ENCODE measurements at regions not wholly inside any gene's neighbourhood (a gene's known extent, or its start where the extent isn't known, plus 50 kb on each side); places are given as distances from the start of the nearest gene placed in this dataset.

DNA sequence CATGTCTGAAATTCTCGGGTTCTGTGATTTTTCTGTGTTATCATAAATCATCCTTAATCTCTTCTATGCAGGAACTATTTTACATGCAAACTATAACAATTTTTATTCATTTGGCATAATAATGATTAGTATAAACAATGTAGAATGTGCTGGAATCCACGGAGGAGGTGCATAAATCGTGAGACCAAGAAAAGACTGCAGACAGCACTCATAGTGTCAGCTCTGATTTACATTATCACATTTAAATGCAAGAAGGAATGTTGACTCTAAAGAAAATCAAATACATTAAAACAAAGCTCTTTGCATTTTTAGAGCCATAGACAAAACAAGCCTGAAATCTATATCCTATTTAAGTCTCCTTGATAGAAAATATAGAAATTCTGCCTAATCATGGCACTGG is 501.7 kb upstream of the STXBP6 start:
- 100% methylated on average over 1 of the region's 3 CpGs for WGBS

DNA sequence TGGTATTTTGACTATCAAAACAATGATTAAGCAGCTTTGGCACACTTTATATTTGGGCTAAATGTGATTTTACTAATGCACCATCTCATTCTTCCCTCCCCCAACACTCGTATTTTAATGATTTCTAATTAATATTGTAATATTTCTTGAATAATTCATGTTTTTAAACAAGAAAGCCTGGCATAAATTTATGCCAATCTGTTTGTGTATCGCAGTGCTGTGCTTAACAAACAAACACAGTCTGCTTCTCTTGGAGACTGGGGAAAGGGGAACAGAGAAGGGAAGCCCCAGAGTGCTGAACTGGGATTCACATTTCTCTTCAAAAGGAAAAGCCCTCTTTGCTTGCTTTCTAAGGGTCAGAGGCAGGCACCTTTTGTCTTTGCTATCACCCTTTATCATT is 496.9 kb upstream of the STXBP6 start:
- Histone ChIP-seq H3K4me3 (ENCODE audit: low read length) (no peak overlapping the region), H3K27ac (ENCODE audit: low read depth, low read length) (no peak overlapping the region), H3K27me3 (ENCODE audit: insufficient read depth, low read length) (no peaks in the 10 kb centered on the region), H3K9me3 (ENCODE audit: insufficient read depth, low read depth, low read length) (no peaks in the 10 kb centered on the region), H3K9ac (ENCODE audit: low read depth, low read length) (no peak overlapping the region), H3K36me3 (ENCODE audit: insufficient read depth, low read length) (no peaks in the 10 kb centered on the region), H3K4me1 (ENCODE audit: insufficient read depth, low read length) (peaks cover 5% of the 10 kb centered on the region; the same call in 1 of the 2 replicates)
- WGBS = 100% methylated on average over 1 of the region's 2 CpGs

More for the DNA sequence above, 501.7 kb upstream of the STXBP6 start:
- Histone ChIP-seq H3K4me3 (ENCODE audit: low read length) (no peak overlapping the region), H3K36me3 (ENCODE audit: insufficient read depth, low read length) (no peaks in the 10 kb centered on the region), H3K9ac (ENCODE audit: low read depth, low read length) (no peak overlapping the region), H3K27me3 (ENCODE audit: insufficient read depth, low read length) (no peaks in the 10 kb centered on the region), H3K9me3 (ENCODE audit: insufficient read depth, low read depth, low read length) (no peaks in the 10 kb centered on the region), H3K4me1 (ENCODE audit: insufficient read depth, low read length) (peaks cover 9% of the 10 kb centered on the region; the same call in 1 of the 2 replicates), H3K27ac (ENCODE audit: low read depth, low read length) (no peak overlapping the region)

DNA sequence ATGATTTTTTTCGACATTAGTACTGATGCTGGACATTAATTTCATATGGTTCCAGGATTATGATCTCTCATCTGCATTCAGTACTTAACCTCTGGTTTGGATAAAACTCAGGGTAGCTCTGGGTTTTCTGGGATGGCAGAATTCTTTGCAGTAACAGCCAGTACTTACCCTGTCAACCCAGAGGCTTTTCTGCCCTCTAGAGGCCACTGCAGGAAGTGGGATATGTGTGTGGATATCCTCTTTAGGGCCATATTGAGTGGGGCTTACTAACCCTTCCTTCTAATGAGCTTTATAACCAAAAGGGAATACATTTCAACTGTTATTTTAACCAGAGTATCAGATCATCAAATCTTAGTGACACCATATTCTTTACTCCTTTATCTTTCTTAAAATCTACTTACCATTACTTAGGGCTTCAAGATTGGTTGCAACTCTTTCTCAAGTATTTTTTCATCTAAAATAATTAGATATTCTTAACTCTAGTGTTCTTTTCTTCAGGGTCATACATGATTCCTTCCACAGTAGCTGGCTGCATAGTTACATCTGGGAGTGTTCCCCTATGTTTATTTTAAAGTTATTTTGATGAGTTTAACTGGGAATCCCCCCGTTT is 488.0 kb upstream of the STXBP6 start:
- H3K36me3 ChIP-seq (ENCODE audit: insufficient read depth, low read length) = no peaks in the 10 kb centered on the region
- H3K27me3 ChIP-seq (ENCODE audit: insufficient read depth, low read length) = no peaks in the 10 kb centered on the region

GRCh38 chr14:25526290-25526689 is 476.3 kb upstream of the STXBP6 start:
- H3K4me3 ChIP-seq (ENCODE audit: low read length) = no peak overlapping the region
- H3K4me1 ChIP-seq (ENCODE audit: insufficient read depth, low read length) = peaks cover 9% of the 10 kb centered on the region; the same call in 1 of the 2 replicates
- H3K27me3 ChIP-seq (ENCODE audit: insufficient read depth, low read length) = no peaks in the 10 kb centered on the region
- no peak overlapping the region for H3K9ac ChIP-seq (ENCODE audit: low read depth, low read length)
- no peak overlapping the region for H3K27ac ChIP-seq (ENCODE audit: low read depth, low read length)
- no peaks in the 10 kb centered on the region for H3K36me3 ChIP-seq (ENCODE audit: insufficient read depth, low read length)
- no peaks in the 10 kb centered on the region for H3K9me3 ChIP-seq (ENCODE audit: insufficient read depth, low read depth, low read length)
- 100% methylated on average over 1 of the region's 2 CpGs for WGBS

More for the DNA sequence above, 488.0 kb upstream of the STXBP6 start:
- Histone ChIP-seq H3K27ac (ENCODE audit: low read depth, low read length) (no peak overlapping the region), H3K9ac (ENCODE audit: low read depth, low read length) (no peak overlapping the region), H3K4me1 (ENCODE audit: insufficient read depth, low read length) (no peaks in the 10 kb centered on the region), H3K4me3 (ENCODE audit: low read length) (no peak overlapping the region), H3K9me3 (ENCODE audit: insufficient read depth, low read depth, low read length) (no peaks in the 10 kb centered on the region)
- 88% methylated on average over 2 of the region's 2 CpGs for WGBS

GRCh38 chr14:25522926-25523325 is 473.0 kb upstream of the STXBP6 start:
- no peak overlapping the region for H3K9ac ChIP-seq (ENCODE audit: low read depth, low read length)
- no peaks in the 10 kb centered on the region for H3K27me3 ChIP-seq (ENCODE audit: insufficient read depth, low read length)
- H3K4me3 ChIP-seq (ENCODE audit: low read length) = no peak overlapping the region
- WGBS = 79% methylated on average over 2 of the region's 2 CpGs
- no peak overlapping the region for H3K27ac ChIP-seq (ENCODE audit: low read depth, low read length)
- peaks cover 13% of the 10 kb centered on the region; the same call in 1 of the 2 replicates for H3K4me1 ChIP-seq (ENCODE audit: insufficient read depth, low read length)
- no peaks in the 10 kb centered on the region for H3K9me3 ChIP-seq (ENCODE audit: insufficient read depth, low read depth, low read length)
- no peaks in the 10 kb centered on the region for H3K36me3 ChIP-seq (ENCODE audit: insufficient read depth, low read length)

- no peaks in the 10 kb centered on the region for H3K36me3 ChIP-seq (ENCODE audit: insufficient read depth, low read length)
- no peaks in the 10 kb centered on the region for H3K9me3 ChIP-seq (ENCODE audit: insufficient read depth, low read depth, low read length)
- 89% methylated on average over 6 of the region's 6 CpGs for WGBS
- no peak overlapping the region for H3K27ac ChIP-seq (ENCODE audit: low read depth, low read length)
- no peak overlapping the region for H3K9ac ChIP-seq (ENCODE audit: low read depth, low read length)
- H3K4me1 ChIP-seq (ENCODE audit: insufficient read depth, low read length) = peaks cover 13% of the 10 kb centered on the region; the same call in 1 of the 2 replicates
- H3K27me3 ChIP-seq (ENCODE audit: insufficient read depth, low read length) = no peaks in the 10 kb centered on the region
- H3K4me3 ChIP-seq (ENCODE audit: low read length) = no peak overlapping the region
Measured at GRCh38 chr14:25522116-25522515, 472.2 kb upstream of the STXBP6 start.

GRCh38 chr14:25521616-25522015 is 471.7 kb upstream of the STXBP6 start:
- no peaks in the 10 kb centered on the region for H3K36me3 ChIP-seq (ENCODE audit: insufficient read depth, low read length)
- no peaks in the 10 kb centered on the region for H3K27me3 ChIP-seq (ENCODE audit: insufficient read depth, low read length)
- no peak overlapping the region for H3K9ac ChIP-seq (ENCODE audit: low read depth, low read length)
- H3K4me1 ChIP-seq (ENCODE audit: insufficient read depth, low read length) = peaks cover 13% of the 10 kb centered on the region; the same call in 1 of the 2 replicates
- H3K4me3 ChIP-seq (ENCODE audit: low read length) = no peak overlapping the region
- 92% methylated on average over 2 of the region's 2 CpGs for WGBS
- no peak overlapping the region for H3K27ac ChIP-seq (ENCODE audit: low read depth, low read length)
- no peaks in the 10 kb centered on the region for H3K9me3 ChIP-seq (ENCODE audit: insufficient read depth, low read depth, low read length)

DNA sequence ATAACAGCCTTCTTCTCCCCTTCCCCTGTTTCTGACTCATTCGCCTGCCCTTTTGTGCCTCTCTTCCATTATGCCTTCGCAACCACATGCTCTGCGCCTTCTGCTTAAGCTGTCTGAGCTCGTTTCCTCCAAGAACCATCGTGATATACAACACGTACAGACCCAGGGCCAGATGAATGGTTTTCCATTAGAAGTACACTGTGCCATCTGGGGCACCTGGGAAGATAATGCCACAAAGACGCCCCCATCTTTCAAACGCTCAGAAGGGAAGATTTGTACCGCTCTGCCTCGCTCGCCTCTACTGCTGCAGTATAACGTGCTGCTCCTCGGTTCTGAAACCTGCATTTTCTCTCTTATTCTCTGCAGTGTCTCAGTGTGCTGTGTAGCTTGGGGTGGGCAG is 470.9 kb upstream of the STXBP6 start:
- Histone ChIP-seq H3K27me3 (ENCODE audit: insufficient read depth, low read length) (no peaks in the 10 kb centered on the region), H3K9me3 (ENCODE audit: insufficient read depth, low read depth, low read length) (no peaks in the 10 kb centered on the region), H3K4me1 (ENCODE audit: insufficient read depth, low read length) (peaks cover 13% of the 10 kb centered on the region; the same call in 1 of the 2 replicates), H3K4me3 (ENCODE audit: low read length) (no peak overlapping the region), H3K36me3 (ENCODE audit: insufficient read depth, low read length) (no peaks in the 10 kb centered on the region), H3K27ac (ENCODE audit: low read depth, low read length) (no peak overlapping the region), H3K9ac (ENCODE audit: low read depth, low read length) (no peak overlapping the region)
- WGBS = 94% methylated on average over 13 of the region's 13 CpGs

DNA sequence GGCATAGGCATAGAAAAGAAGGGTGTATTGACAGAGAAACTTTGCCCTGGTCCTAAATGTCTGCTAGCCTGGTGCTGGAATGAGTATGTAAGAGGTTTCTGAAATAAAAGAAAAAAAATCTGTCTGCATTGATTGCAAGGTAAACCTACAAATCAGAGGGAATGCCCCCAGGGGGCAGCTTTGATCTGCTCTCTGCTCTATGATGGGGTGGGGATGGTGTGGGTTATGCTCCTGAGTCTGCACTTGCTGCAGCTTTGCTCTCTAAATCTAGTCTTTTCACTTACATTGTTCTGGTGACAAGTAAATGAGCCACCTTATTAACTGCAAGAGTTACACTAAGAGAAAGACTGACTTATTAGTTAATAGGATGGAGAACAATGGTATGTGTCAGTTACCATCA is 468.4 kb upstream of the STXBP6 start:
- Histone ChIP-seq H3K9me3 (ENCODE audit: insufficient read depth, low read depth, low read length) (no peaks in the 10 kb centered on the region), H3K27me3 (ENCODE audit: insufficient read depth, low read length) (no peaks in the 10 kb centered on the region), H3K36me3 (ENCODE audit: insufficient read depth, low read length) (no peaks in the 10 kb centered on the region), H3K4me1 (ENCODE audit: insufficient read depth, low read length) (peaks cover 13% of the 10 kb centered on the region; the same call in 1 of the 2 replicates), H3K27ac (ENCODE audit: low read depth, low read length) (no peak overlapping the region), H3K9ac (ENCODE audit: low read depth, low read length) (no peak overlapping the region), H3K4me3 (ENCODE audit: low read length) (no peak overlapping the region)

- Histone ChIP-seq H3K36me3 (ENCODE audit: insufficient read depth, low read length) (no peaks in the 10 kb centered on the region), H3K9ac (ENCODE audit: low read depth, low read length) (no peak overlapping the region), H3K27me3 (ENCODE audit: insufficient read depth, low read length) (no peaks in the 10 kb centered on the region), H3K4me3 (ENCODE audit: low read length) (no peak overlapping the region), H3K9me3 (ENCODE audit: insufficient read depth, low read depth, low read length) (peaks cover 3% of the 10 kb centered on the region; the same call in 1 of the 2 replicates), H3K4me1 (ENCODE audit: insufficient read depth, low read length) (peaks cover 9% of the 10 kb centered on the region; the same call in 1 of the 2 replicates), H3K27ac (ENCODE audit: low read depth, low read length) (no peak overlapping the region)
Measured at GRCh38 chr14:25516838-25517237, 466.9 kb upstream of the STXBP6 start.

- Histone ChIP-seq H3K27ac (ENCODE audit: low read depth, low read length) (no peak overlapping the region), H3K27me3 (ENCODE audit: insufficient read depth, low read length) (no peaks in the 10 kb centered on the region), H3K9me3 (ENCODE audit: insufficient read depth, low read depth, low read length) (peaks cover 3% of the 10 kb centered on the region; the same call in 1 of the 2 replicates), H3K9ac (ENCODE audit: low read depth, low read length) (no peak overlapping the region), H3K4me3 (ENCODE audit: low read length) (no peak overlapping the region), H3K36me3 (ENCODE audit: insufficient read depth, low read length) (no peaks in the 10 kb centered on the region), H3K4me1 (ENCODE audit: insufficient read depth, low read length) (no peaks in the 10 kb centered on the region)
- 100% methylated on average over 1 of the region's 2 CpGs for WGBS
Measured at GRCh38 chr14:25508845-25509244, 458.9 kb upstream of the STXBP6 start.

DNA sequence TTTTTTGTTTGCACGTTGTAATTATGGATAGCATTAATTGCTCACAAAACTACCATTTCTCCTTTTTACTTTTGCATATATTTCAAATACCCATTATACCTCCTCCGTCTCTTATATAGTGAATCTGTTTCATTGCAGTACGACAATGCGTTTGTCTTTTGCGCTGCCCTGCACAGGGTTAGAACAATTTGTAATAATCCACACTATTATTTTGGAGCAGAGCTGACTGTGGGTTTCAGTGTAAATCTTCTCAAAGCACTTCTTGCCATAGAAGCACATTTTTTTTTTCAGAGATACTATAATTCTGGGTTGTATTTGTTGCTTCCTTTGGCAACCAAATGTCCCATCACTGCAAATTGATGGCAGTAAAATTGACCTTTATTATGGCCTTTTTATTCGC is 451.8 kb upstream of the STXBP6 start:
- no peaks in the 10 kb centered on the region for H3K27me3 ChIP-seq (ENCODE audit: insufficient read depth, low read length)
- no peaks in the 10 kb centered on the region for H3K4me1 ChIP-seq (ENCODE audit: insufficient read depth, low read length)
- no peaks in the 10 kb centered on the region for H3K9me3 ChIP-seq (ENCODE audit: insufficient read depth, low read depth, low read length)
- no peak overlapping the region for H3K9ac ChIP-seq (ENCODE audit: low read depth, low read length)
- H3K4me3 ChIP-seq (ENCODE audit: low read length) = no peak overlapping the region
- no peaks in the 10 kb centered on the region for H3K36me3 ChIP-seq (ENCODE audit: insufficient read depth, low read length)
- 100% methylated on average over 5 of the region's 6 CpGs for WGBS
- H3K27ac ChIP-seq (ENCODE audit: low read depth, low read length) = no peak overlapping the region

Data from HUES64 (cell line).